IPS-18a (cell line): ENCODE measurements at regions not wholly inside any gene's neighbourhood (a gene's known extent, or its start where the extent isn't known, plus 50 kb on each side); places are given as distances from the start of the nearest gene placed in this dataset.
"Not testable (repeated sequence)": the region's sequence is repeated elsewhere in the genome, so short reads cannot be mapped to it uniquely, and the experiment has no call there.

ENCODE experiments used
- H3K27ac ChIP-seq: one replicate; pipeline ENCODE4 v1.5.1; 2013; ENCODE audit warnings: low read length
- H3K27me3 ChIP-seq: one replicate; pipeline ENCODE4 v1.6.1; 2013; ENCODE audit warnings: mild to moderate bottlenecking, low read length; ENCODE audit not compliant: control insufficient read depth, insufficient read depth
- H3K36me3 ChIP-seq: one replicate; pipeline ENCODE4 v1.6.1; 2013; ENCODE audit warnings: low read depth, low read length; ENCODE audit not compliant: control insufficient read depth
- H3K4me1 ChIP-seq: one replicate; pipeline ENCODE4 v1.6.1; 2013; ENCODE audit warnings: low read depth, low read length; ENCODE audit not compliant: control insufficient read depth
- H3K4me3 ChIP-seq: one replicate; pipeline ENCODE4 v1.5.1; 2013; ENCODE audit warnings: low read length
- H3K9ac ChIP-seq: one replicate; pipeline ENCODE4 v1.6.1; 2013; ENCODE audit warnings: mild to moderate bottlenecking, low read length, moderate library complexity
- H3K9me3 ChIP-seq: one replicate; pipeline ENCODE4 v1.6.1; 2013; ENCODE audit warnings: low read depth, low read length; ENCODE audit not compliant: control insufficient read depth

GRCh38 chr3:87710028-87710427 is 348.8 kb downstream of the CGGBP1 start:
- Histone ChIP-seq H3K9ac (no peak overlapping the region), H3K27me3 (no peaks in the 10 kb centered on the region), H3K4me3 (no peak overlapping the region), H3K36me3 (no peaks in the 10 kb centered on the region), H3K27ac (no peak overlapping the region), H3K9me3 (peaks cover 5% of the 10 kb centered on the region), H3K4me1 (no peaks in the 10 kb centered on the region)

- H3K9ac ChIP-seq: no peak overlapping the region
- no peaks in the 10 kb centered on the region for H3K36me3 ChIP-seq
- H3K27ac ChIP-seq: no peak overlapping the region
- H3K4me1 ChIP-seq: no peaks in the 10 kb centered on the region
- H3K9me3 ChIP-seq: peaks cover 5% of the 10 kb centered on the region
- no peak overlapping the region for H3K4me3 ChIP-seq
- no peaks in the 10 kb centered on the region for H3K27me3 ChIP-seq
Observed at GRCh38 chr3:87706176-87706575, 352.6 kb downstream of the CGGBP1 start.

DNA sequence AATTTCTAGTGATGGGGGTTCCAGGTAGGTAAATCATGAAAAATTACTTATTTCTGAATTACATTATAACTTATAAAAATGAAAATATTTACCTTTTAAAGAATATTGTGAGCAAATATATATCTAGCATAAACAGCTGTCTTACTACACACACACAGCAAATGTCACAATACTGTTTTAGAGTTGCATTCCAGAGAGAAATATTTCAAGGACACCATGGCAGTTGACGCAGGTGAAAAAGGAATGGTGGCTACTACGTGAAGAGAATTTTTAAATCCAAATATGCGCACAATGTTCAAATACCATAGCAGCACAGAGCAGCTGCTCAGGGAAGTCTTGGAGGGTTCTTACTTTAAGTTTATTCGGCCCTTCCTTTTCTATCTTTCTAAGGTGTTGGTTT is 356.2 kb downstream of the CGGBP1 start:
- Histone ChIP-seq H3K4me1 (no peaks in the 10 kb centered on the region), H3K27me3 (no peaks in the 10 kb centered on the region), H3K9me3 (peaks cover 5% of the 10 kb centered on the region), H3K36me3 (no peaks in the 10 kb centered on the region), H3K9ac (no peak overlapping the region), H3K27ac (no peak overlapping the region), H3K4me3 (no peak overlapping the region)

DNA sequence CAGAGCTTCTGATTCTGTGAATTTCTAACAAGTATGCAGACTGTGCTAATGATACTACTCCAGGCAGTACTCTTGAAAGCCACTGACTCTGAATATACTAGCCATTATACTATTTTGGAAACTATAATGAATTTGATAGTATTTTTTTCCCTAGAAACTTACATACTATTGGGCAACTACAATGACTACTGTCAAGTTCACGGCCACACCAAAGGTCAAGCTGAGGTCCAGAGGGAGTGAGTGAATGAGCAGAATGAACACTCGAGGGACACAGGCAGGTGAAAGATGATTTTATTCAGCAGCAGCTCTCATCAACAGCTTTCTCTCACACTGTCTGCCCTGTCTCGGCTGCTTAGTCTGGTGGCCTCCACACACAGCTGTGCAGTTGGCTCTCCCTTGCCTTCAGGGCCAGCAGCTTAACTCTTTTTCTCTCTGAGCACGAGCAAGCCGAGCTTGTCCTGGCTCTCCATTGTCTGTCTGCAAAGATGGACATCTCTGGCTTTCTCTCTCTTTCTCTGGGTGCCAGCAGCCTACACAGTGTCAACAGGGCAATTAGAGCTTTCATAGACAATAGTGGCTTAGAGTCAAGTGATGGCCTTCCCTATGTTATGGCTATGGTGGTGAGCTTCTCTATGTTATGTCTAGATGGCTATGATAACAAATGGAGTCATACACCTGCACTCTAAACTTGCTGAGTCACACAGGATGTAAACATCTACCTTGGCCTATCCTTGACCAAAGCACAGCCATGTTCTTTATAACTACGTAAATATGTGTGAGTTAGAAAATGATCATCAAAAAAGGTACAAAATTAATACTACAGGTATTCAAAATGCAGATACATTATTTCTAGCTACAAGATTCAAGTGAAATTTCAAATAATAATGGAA is 362.4 kb downstream of the CGGBP1 start:
- H3K9me3 ChIP-seq: no peaks in the 10 kb centered on the region
- no peak overlapping the region for H3K9ac ChIP-seq
- H3K27ac ChIP-seq: no peak overlapping the region
- no peak overlapping the region for H3K4me3 ChIP-seq
- H3K4me1 ChIP-seq: no peaks in the 10 kb centered on the region
- H3K36me3 ChIP-seq: no peaks in the 10 kb centered on the region
- no peaks in the 10 kb centered on the region for H3K27me3 ChIP-seq

- Histone ChIP-seq H3K4me3 (no peak overlapping the region), H3K27ac (no peak overlapping the region), H3K36me3 (no peaks in the 10 kb centered on the region), H3K27me3 (no peaks in the 10 kb centered on the region), H3K9me3 (no peaks in the 10 kb centered on the region), H3K4me1 (no peaks in the 10 kb centered on the region), H3K9ac (no peak overlapping the region)
Observed at GRCh38 chr3:87694678-87695077, 364.1 kb downstream of the CGGBP1 start.

- H3K9ac ChIP-seq: no peak overlapping the region
- H3K4me1 ChIP-seq: no peaks in the 10 kb centered on the region
- H3K27ac ChIP-seq: no peak overlapping the region
- no peaks in the 10 kb centered on the region for H3K9me3 ChIP-seq
- H3K27me3 ChIP-seq: no peaks in the 10 kb centered on the region
- H3K36me3 ChIP-seq: no peaks in the 10 kb centered on the region
- H3K4me3 ChIP-seq: no peak overlapping the region
Observed at GRCh38 chr3:87691109-87691508, 367.7 kb downstream of the CGGBP1 start.

- H3K4me1 ChIP-seq, H3K36me3 ChIP-seq, H3K9me3 ChIP-seq, H3K27me3 ChIP-seq, H3K4me3 ChIP-seq, H3K27ac ChIP-seq, H3K9ac ChIP-seq: not testable (repeated sequence)
Observed at GRCh38 chr3:87678984-87679660, 379.7 kb downstream of the CGGBP1 start.

- Histone ChIP-seq H3K9me3 (no peaks in the 10 kb centered on the region), H3K4me3 (no peak overlapping the region), H3K9ac (no peak overlapping the region), H3K36me3 (no peaks in the 10 kb centered on the region), H3K27me3 (no peaks in the 10 kb centered on the region), H3K4me1 (no peaks in the 10 kb centered on the region), H3K27ac (no peak overlapping the region)
Observed at GRCh38 chr3:87674397-87675161, 384.2 kb downstream of the CGGBP1 start.

GRCh38 chr3:87673132-87673531 is 385.7 kb downstream of the CGGBP1 start:
- H3K4me3 ChIP-seq: no peak overlapping the region
- no peaks in the 10 kb centered on the region for H3K4me1 ChIP-seq
- no peak overlapping the region for H3K9ac ChIP-seq
- H3K36me3 ChIP-seq: no peaks in the 10 kb centered on the region
- H3K9me3 ChIP-seq: no peaks in the 10 kb centered on the region
- H3K27me3 ChIP-seq: no peaks in the 10 kb centered on the region
- no peak overlapping the region for H3K27ac ChIP-seq

GRCh38 chr3:87654184-87654583 is 377.8 kb upstream of the POU1F1 start:
- Histone ChIP-seq H3K4me3 (no peak overlapping the region), H3K9ac (no peak overlapping the region), H3K4me1 (no peaks in the 10 kb centered on the region), H3K9me3 (no peaks in the 10 kb centered on the region), H3K27ac (no peak overlapping the region), H3K36me3 (no peaks in the 10 kb centered on the region), H3K27me3 (no peaks in the 10 kb centered on the region)

- not testable (repeated sequence) for H3K9me3 ChIP-seq, H3K27me3 ChIP-seq, H3K4me3 ChIP-seq, H3K9ac ChIP-seq, H3K4me1 ChIP-seq, H3K36me3 ChIP-seq, H3K27ac ChIP-seq
Observed at GRCh38 chr3:87653138-87653537, 376.8 kb upstream of the POU1F1 start.
